KMS-11 (cell line): ENCODE measurements at regions not wholly inside any gene's neighbourhood (a gene's known extent, or its start where the extent isn't known, plus 50 kb on each side); places are given as distances from the start of the nearest gene placed in this dataset.

Experiments
- H2AFZ ChIP-seq: fragments of 200-600 bp; sonication (generic); 2 replicates; pipeline ENCODE4 v1.6.1; 2016; ENCODE audit warnings: antibody characterized with exemption, mixed run types, low read depth
- H3K27ac ChIP-seq: fragments of 200-600 bp; sonication (generic); 2 replicates; pipeline ENCODE4 v1.6.1; 2016; ENCODE audit warnings: mild to moderate bottlenecking, mixed run types
- H3K27me3 ChIP-seq: fragments of 200-600 bp; sonication (generic); 2 replicates; pipeline ENCODE4 v1.6.1; 2017; ENCODE audit warnings: mild to moderate bottlenecking, low read depth, mixed run types, moderate library complexity; ENCODE audit not compliant: insufficient read depth
- H3K36me3 ChIP-seq: fragments of 200-600 bp; sonication (generic); 2 replicates; pipeline ENCODE4 v1.6.1; 2017; ENCODE audit warnings: mild to moderate bottlenecking, mixed run types; ENCODE audit not compliant: insufficient read depth
- H3K4me1 ChIP-seq: fragments of 200-600 bp; sonication (generic); 2 replicates; pipeline ENCODE4 v1.6.1; 2016; ENCODE audit warnings: mild to moderate bottlenecking, low read depth, mixed run types; ENCODE audit not compliant: poor library complexity, severe bottlenecking
- H3K4me2 ChIP-seq: fragments of 200-600 bp; sonication (generic); 2 replicates; pipeline ENCODE4 v1.7.0; 2016; ENCODE audit warnings: mild to moderate bottlenecking, mixed run types
- H3K4me3 ChIP-seq: fragments of 200-600 bp; sonication (generic); IDR thresholded peaks from 2 replicates; pipeline ENCODE4 v1.6.1; 2017; ENCODE audit warnings: low read depth, low read length, mixed read lengths; ENCODE audit not compliant: insufficient read depth
- H3K79me2 ChIP-seq: fragments of 200-600 bp; sonication (generic); 2 replicates; pipeline ENCODE4 v1.6.1; 2016; ENCODE audit warnings: low read depth, mixed run types; ENCODE audit not compliant: insufficient read depth
- H3K9ac ChIP-seq: fragments of 200-600 bp; sonication (generic); 2 replicates; pipeline ENCODE4 v1.6.1; 2016; ENCODE audit warnings: mild to moderate bottlenecking, mixed run types
- H4K20me1 ChIP-seq: fragments of 200-600 bp; sonication (generic); 2 replicates; pipeline ENCODE4 v1.6.1; 2016; ENCODE audit warnings: mild to moderate bottlenecking, mixed run types; ENCODE audit not compliant: insufficient read depth
- TF ChIP-seq, protein P1 (sequence below): fragments of 200-600 bp; sonication (generic); conservative IDR thresholded peaks from 2 replicates; pipeline ENCODE4 v1.6.1; 2017; ENCODE audit warnings: low read depth, mild to moderate bottlenecking, antibody characterized with exemption, low read length, moderate library complexity, mixed read lengths

DNA sequence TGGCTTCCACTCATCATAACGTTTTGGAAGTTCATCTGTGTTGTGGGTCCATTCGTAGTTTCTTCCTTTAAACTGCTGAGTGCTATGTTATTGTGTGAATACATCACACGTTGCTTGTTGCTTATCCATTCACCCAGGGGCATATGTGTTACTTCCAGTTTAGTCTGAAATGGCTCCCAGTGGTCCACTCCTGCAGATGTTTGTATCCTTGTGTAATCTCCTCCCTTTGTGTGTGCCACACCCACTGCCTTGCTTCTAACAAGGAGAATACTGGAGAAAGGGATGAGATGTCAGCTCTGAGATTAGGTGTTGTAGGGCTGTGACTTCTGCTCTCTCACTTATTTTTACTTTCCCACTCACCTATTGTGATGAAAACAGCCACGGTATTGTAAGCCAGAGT, 239.1 kb upstream of the HABP2 start:
- H3K4me3 ChIP-seq: no peak overlapping the region
- H3K27me3 ChIP-seq: no peaks in the 10 kb centered on the region
- no peaks in the 10 kb centered on the region for H3K36me3 ChIP-seq
- no peaks in the 10 kb centered on the region for H3K79me2 ChIP-seq
- no peak overlapping the region for H3K27ac ChIP-seq
- H3K9ac ChIP-seq: no peak overlapping the region
- TF ChIP-seq, protein P1, sequence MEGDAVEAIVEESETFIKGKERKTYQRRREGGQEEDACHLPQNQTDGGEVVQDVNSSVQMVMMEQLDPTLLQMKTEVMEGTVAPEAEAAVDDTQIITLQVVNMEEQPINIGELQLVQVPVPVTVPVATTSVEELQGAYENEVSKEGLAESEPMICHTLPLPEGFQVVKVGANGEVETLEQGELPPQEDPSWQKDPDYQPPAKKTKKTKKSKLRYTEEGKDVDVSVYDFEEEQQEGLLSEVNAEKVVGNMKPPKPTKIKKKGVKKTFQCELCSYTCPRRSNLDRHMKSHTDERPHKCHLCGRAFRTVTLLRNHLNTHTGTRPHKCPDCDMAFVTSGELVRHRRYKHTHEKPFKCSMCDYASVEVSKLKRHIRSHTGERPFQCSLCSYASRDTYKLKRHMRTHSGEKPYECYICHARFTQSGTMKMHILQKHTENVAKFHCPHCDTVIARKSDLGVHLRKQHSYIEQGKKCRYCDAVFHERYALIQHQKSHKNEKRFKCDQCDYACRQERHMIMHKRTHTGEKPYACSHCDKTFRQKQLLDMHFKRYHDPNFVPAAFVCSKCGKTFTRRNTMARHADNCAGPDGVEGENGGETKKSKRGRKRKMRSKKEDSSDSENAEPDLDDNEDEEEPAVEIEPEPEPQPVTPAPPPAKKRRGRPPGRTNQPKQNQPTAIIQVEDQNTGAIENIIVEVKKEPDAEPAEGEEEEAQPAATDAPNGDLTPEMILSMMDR: no peak
- no peak overlapping the region for H3K4me2 ChIP-seq
- no peaks in the 10 kb centered on the region for H4K20me1 ChIP-seq
- H2AFZ ChIP-seq: no peak overlapping the region
- H3K4me1 ChIP-seq: no peaks in the 10 kb centered on the region

DNA sequence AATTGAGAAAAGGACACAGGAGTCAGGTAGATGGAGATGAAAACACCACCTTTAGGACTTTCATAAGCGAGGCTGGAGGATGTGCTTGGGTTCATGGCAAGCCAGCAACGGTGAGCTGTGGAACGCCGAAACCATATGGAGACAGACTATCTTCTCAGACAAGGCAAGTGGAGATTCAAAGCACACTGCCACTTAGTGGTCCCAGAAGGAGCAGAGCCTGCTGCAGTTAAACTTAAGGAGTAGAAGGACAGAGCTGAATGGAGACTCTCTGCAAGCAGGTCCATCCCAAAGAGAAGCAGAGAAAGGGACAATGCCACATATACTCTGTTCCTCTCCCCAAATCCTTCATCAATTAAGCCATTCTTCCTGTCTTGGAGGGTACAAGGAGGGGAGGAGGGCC, 236.3 kb upstream of the HABP2 start:
- Histone ChIP-seq H3K36me3 (no peaks in the 10 kb centered on the region), H3K79me2 (no peaks in the 10 kb centered on the region), H3K9ac (no peak overlapping the region), H3K27ac (no peak overlapping the region), H3K27me3 (no peaks in the 10 kb centered on the region), H3K4me1 (no peaks in the 10 kb centered on the region), H4K20me1 (no peaks in the 10 kb centered on the region), H3K4me2 (no peak overlapping the region), H2AFZ (no peak overlapping the region), H3K4me3 (no peak overlapping the region)
- TF ChIP-seq, protein P1: no peak

DNA sequence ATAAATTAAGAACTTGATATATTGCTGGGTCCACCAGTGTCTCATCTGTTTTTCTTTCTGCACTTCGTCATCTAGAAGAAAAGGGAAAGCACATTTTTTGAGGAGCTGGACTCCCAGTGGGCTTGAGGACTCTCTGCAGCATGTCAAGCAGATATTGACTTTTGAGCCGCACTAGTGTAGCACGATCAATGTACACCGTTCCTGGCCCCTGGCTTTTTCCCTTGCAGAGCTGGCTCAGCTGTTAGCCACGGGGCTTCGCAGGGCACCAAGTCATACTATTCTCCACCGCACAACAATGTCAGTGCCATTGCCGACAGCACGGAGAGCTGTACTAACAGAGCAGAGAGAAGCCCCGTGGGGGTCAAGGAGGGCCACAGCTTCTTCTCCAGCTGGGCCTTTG, 235.4 kb upstream of the HABP2 start:
- Histone ChIP-seq H3K9ac (no peak overlapping the region), H3K27ac (no peak overlapping the region), H3K4me2 (no peak overlapping the region), H3K4me3 (no peak overlapping the region), H3K79me2 (no peaks in the 10 kb centered on the region), H2AFZ (no peak overlapping the region), H3K4me1 (no peaks in the 10 kb centered on the region), H3K36me3 (no peaks in the 10 kb centered on the region), H3K27me3 (no peaks in the 10 kb centered on the region), H4K20me1 (no peaks in the 10 kb centered on the region)
- TF ChIP-seq, protein P1: no peak

DNA sequence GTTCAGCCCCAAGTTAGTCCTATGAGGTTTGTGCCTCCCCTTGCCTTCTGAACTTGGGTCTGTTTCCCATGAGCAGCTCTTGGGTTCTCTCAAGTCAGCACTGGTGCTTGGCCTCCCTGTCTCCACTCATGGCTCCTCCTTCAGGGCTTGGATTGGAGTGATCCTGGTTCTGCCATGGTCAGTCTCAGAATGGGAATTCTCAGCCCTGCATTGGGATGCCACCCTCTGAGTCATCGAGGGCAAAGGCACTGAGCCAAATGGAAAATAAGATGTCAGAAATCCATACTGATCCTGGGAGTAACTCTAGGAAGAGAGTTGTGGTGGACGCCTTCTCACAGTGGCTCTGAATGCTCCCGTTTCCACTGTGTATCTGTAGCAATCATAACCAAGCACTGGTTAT, 233.4 kb upstream of the HABP2 start:
- H3K79me2 ChIP-seq: no peaks in the 10 kb centered on the region
- no peak overlapping the region for H3K4me3 ChIP-seq
- H3K9ac ChIP-seq: no peak overlapping the region
- no peak overlapping the region for H2AFZ ChIP-seq
- H3K4me1 ChIP-seq: no peaks in the 10 kb centered on the region
- no peaks in the 10 kb centered on the region for H3K36me3 ChIP-seq
- no peaks in the 10 kb centered on the region for H4K20me1 ChIP-seq
- H3K27me3 ChIP-seq: no peaks in the 10 kb centered on the region
- H3K27ac ChIP-seq: no peak overlapping the region
- TF ChIP-seq, protein P1: no peak
- H3K4me2 ChIP-seq: no peak overlapping the region

DNA sequence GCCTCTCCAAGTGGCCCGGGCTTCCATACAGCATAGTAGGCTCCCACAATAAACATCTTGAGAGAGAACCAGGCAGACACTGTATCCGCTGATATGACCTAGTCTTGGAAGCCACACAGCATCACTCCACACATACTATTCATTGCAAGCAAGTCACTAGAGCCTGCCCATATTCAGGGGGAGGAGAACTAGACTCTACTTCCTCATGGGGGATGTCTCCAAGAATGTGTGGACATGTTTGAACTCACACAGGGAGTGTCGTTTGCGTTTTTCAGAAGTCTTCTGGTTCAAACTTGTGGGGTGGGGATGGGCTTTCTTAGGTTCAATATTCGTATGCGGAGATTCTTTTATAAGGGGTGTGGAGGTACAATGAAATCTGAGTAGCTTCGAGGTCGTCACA, 232.6 kb upstream of the HABP2 start:
- Histone ChIP-seq H3K9ac (no peak overlapping the region), H3K27ac (no peak overlapping the region), H2AFZ (no peak overlapping the region), H3K79me2 (no peaks in the 10 kb centered on the region), H3K36me3 (no peaks in the 10 kb centered on the region), H4K20me1 (no peaks in the 10 kb centered on the region), H3K4me1 (no peaks in the 10 kb centered on the region), H3K27me3 (no peaks in the 10 kb centered on the region), H3K4me3 (no peak overlapping the region), H3K4me2 (no peak overlapping the region)
- TF ChIP-seq, protein P1: no peak
